ENCODE measurements at regions not wholly inside any gene's neighbourhood (a gene's known extent, or its start where the extent isn't known, plus 50 kb on each side); places are given as distances from the start of the nearest gene placed in this dataset.

DNA sequence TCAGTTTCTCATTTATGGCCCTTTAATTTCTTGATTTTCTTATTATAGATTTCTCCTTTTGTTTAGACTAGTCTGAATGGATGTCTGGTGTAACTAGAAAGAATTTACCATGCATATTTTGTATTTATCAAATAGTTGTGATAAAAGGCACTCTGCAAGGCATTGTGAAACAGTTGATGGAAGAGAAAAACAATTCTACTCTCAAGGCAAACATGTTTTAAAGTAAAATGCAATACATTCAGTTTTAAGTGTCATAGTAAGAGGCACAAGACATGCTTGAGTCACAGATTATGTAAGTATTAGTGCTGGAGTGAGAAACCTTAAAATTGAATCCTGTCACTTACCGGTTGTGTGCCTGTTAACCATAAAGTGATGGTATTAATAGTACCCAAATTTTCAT, 283.3 kb upstream of the DKK2 start:
- no peak for TF ChIP-seq EZH2 (IDR thresholded peaks at IDR 0.05; ENCODE audit: borderline replicate concordance, low read depth, low read length, poor library complexity, severe bottlenecking)
- TF ChIP-seq, protein P1, sequence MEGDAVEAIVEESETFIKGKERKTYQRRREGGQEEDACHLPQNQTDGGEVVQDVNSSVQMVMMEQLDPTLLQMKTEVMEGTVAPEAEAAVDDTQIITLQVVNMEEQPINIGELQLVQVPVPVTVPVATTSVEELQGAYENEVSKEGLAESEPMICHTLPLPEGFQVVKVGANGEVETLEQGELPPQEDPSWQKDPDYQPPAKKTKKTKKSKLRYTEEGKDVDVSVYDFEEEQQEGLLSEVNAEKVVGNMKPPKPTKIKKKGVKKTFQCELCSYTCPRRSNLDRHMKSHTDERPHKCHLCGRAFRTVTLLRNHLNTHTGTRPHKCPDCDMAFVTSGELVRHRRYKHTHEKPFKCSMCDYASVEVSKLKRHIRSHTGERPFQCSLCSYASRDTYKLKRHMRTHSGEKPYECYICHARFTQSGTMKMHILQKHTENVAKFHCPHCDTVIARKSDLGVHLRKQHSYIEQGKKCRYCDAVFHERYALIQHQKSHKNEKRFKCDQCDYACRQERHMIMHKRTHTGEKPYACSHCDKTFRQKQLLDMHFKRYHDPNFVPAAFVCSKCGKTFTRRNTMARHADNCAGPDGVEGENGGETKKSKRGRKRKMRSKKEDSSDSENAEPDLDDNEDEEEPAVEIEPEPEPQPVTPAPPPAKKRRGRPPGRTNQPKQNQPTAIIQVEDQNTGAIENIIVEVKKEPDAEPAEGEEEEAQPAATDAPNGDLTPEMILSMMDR (conservative IDR thresholded peaks at IDR 0.05; ENCODE audit: low read depth, low read length) = no peak

Data from A673 (cell line).